Occipital lobe (tissue), 1 donor: ENCODE measurements at regions not wholly inside any gene's neighbourhood (a gene's known extent, or its start where the extent isn't known, plus 50 kb on each side); places are given as distances from the start of the nearest gene placed in this dataset.
"Not testable (repeated sequence)": the region's sequence is repeated elsewhere in the genome, so short reads cannot be mapped to it uniquely, and the experiment has no call there.

ENCODE experiments used
- DNase-seq: peaks from one replicate; lab custom pipeline; 2025; lab: John Stamatoyannopoulos, UW

DNA sequence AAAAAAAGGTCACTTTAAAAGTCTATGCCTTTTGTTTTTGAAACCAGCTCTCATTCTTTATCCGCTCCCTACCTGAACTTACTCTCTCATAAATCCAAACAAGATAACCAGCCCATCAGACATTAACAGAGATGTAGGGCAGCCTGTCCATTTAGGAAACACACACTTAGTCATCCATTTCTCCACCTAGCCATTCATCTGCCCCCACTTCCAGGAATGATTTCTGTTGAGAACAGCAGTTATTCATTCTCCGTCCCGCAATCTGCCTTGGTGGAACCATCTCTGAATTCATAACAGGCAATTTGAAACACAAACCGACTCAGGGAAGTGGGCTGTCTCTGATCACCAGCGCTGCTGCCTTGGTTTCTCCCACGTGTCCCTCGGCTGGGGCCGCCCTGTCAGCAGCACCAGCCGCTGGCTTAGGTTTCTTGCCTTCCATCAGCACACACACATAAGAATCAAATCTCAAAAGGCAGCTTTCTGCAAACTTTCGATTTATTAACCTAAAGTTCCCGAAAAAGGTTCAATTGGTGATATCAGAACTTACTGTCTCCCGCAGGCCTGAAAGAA is 528.2 kb upstream of the NRP1 start:
- DNase-seq, result no peak

DNA sequence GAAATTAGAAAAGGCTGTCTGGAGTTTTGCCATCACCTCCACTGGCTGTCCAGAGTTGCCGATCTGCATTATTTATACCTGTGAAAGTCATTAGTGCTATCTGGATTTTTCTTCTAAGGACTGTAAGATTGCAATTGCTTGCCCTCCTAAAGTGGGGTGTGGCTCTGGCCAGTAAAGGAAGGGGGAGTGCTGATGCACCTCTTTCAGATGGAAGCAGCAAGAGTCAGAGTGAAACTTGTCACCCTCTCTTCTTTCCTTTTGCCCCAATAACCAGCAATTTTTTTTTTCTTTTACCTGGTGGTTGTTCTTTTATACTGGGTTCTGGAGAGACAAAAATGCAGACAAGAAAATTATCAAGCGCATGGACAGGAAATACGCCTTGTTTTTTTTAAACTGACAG is 527.4 kb upstream of the NRP1 start:
- no peak for DNase-seq

DNA sequence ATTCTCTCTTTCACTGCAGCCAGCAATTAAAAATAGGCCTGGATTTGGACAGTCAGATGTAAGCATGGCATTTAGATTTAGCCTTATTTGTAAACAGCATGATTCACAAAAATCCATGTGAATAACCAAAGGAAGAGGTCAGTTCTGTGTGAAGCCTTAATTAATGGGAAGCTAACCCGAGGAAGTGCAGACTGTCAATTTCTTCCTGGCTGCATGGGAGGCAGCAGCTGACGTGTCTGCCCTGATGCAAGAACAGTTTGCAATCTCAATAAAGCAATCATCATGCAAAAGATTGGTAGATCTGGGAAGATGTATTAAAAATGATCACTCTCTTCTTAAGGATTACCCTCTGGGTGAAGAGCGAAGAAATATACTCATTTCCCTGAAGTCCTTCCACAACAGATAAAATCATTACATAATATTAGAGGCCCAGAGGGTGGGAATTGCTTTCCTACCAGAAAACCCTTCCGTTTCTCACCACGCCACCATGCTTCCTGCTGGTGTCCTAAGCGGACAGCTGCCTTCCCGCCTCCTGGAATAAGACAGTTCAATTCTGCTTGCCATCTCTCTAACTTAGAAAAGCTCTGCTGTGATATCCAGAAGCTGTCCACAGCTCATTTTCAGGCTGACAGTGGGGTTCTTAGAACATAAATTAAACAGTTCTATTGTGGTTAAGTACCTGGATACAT is 526.7 kb upstream of the NRP1 start:
- no peak for DNase-seq

DNA sequence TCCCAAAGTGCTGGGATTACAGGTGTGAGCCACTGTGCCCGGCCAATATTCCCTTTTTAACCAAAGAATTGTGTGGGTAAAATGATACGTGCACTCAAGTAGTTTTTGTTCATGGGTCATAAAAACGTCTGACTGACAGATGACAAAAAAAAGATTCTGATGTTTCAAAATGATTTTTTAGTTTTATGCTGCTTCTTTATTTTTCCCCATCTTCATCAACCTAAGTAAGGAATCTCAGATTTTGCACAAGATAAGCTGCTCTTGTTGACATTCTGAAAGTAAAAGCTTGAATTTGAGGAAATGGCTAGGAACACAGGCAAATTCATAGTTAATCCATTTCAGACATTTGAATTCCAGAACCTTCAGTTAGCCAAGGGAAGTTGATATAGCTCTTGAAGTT is 526.1 kb upstream of the NRP1 start:
- DNase-seq, result no peak

DNA sequence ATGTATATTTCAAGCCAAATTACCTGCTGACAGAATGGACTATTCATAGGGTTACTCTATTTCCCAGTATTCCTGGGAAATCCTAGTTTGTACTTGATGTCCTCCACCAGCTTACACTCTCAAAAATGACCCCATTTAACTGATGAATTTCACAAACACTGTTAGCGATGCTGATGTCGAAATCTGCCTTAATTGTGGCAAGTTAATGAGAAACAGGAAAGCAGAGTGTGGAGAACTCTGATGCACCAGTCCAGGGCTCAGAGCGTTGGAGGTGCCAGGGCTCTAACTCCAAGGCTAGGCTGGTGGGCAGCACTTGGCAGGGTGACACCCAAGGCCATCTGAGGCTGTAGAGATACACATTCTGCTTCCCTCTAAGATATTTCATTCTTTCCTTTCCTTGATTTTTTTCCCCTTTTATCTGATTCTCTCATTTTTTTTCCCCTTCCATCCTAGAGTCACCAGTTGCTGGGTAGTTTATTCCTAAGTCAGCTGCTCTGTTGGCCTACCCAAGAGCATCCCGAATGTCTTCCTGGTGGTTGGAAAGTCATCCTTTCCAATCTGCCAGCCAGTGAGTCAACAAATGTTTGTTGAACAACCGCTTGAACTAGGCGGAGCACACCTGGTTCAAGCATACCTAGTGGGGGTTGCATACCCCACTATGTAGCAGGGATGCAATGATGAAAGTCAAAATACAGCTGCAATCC is 525.0 kb upstream of the NRP1 start:
- no peak for DNase-seq

DNA sequence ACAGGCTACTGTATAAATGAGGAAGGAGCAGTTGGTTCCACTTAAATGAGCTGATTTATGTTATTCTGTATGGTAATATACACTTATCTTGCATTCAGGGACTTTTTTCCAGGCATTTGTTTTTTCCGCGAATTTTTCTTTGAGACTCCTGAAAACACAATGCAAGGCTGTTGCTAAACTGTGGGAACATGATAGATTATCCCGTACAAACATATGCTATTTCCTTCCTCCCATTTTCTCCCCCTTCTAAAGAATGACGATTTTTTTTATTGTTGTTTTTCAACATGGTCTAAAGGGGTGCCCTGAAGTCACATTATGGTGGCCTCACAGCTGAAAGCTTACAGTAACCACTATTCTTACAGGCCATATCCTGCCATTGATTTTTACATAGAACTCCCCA is 523.9 kb upstream of the NRP1 start:
- DNase-seq, result no peak

DNA sequence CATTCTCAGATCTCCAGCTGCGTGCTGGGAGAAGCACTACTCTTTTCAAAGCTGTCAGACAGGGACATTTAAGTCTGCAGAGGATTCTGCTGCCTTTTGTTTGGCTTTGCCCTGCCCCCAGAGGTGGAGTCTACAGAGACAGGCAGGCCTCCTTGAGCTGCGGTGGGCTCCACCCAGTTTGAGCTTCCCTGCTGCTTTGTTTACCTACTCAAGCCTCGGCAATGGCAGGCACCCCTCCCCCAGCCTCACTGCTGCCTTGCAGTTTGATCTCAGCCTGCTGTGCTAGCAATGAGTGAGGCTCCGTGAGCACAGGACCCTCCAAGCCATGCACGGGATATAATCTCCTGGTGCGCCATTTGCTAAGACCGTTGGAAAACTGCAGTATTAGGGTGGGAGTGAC is 518.8 kb upstream of the NRP1 start:
- DNase-seq, result not testable (repeated sequence)

DNA sequence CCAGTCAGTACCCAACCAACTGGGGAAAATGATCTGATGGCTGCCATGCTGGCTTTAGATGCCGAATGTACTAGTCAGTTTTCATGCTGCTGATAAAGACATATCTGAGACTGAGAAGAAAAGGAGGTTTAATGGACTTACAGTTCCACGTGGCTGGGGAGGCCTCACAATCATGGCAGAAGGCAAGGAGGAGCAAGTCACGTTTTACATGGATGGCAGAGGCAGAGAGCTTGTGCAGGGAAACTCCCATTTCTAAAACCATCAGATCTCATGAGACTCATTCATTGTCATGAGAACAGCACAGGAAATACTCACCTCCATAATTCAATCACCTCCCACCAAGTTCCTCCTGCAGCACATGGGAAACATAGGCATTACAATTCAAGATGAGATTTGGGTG is 508.9 kb upstream of the NRP1 start:
- no peak for DNase-seq

DNA sequence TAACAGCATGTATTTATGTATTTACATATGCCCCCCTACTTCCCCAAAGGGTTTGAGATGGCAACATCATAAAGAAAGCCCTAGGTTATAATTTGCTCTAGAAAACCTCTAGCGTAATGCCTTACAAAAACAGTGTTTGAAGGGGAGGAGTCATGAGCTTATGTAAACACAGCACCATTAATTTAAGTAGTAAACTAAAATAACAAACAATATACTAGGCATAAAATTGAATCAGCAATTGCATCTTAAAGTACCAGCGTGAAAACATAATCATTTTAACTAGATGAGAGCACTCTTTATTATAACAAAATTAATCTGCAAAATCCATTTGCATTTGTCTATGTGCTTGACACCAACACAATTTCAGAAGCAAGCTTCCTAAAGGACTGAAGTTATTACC is 507.2 kb upstream of the NRP1 start:
- DNase-seq, result no peak

DNA sequence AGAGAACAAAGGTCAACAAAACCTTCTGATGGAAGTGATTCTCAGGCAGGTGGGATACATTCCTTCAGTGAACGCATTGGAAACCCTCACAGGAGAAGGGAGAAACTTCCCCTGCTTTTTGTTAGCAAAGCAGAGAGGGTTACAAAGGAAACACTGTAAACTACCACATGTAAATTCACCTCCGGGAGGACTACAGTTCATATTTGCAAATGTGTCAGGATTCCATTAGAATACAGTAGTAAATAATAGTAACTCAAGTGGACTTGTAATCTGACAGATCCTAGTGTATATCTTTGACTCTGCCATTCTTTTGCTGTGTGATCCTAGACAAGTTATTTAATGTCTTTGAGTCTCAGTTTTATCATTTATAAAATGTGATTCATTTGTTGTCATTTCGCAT is 504.3 kb upstream of the NRP1 start:
- no peak for DNase-seq

DNA sequence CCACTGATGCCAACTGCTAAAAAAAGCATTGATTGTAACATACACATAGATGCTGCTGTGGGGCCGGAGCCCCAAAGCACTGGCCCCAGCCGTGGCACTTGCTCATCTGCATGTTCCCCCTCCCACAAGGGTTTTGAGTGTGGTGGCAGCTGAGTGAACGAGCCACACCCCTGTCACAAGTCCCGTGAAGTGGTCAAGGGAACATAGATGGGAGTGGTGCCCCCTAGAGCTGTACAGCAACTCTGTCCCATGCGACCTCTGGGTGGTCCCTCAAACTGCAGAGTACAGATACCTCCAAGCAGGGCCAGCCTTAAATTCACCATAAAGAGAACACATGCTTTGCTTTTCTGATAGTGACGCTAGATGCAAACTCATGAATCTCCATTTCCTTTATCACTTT is 503.3 kb upstream of the NRP1 start:
- DNase-seq, result no peak

DNA sequence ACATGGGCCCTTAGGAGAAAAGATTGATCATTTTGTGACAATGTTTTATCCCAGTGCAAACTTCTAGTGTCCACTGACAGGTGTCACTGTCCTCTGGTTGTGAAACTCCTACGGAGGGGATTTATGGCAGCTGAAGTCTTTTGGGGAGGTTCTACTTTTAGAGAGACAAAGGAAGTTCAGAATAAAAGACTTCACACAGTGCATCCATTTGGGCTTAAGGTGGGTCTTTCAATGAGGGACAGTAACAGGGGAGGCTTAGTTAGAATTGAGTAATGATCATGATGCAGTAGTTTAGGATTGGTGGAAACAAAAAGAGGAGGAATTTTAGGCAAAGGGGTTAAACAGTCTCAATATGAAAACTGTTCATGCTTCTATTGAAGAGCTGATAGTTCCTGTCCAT is 501.1 kb upstream of the NRP1 start:
- DNase-seq, result no peak

DNA sequence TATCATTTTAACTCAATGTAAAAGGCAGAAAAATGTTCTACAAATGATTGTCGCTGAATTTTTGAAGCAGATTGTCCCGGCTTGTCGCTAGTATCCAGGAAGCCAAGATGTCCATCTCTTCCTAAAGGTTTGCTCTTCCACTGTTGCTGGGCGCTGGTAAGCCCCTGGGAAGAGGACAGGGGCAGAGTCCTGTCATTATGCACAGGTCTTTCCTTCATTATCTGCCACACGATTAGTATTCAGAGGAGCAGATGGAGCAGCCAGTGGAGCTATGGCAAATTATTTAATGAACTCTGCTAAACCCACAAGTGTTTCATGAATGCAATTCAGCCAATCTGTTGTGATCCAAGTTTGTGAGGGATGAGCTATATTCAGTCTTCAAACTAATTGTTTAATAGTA is 499.1 kb upstream of the NRP1 start:
- DNase-seq, result no peak

DNA sequence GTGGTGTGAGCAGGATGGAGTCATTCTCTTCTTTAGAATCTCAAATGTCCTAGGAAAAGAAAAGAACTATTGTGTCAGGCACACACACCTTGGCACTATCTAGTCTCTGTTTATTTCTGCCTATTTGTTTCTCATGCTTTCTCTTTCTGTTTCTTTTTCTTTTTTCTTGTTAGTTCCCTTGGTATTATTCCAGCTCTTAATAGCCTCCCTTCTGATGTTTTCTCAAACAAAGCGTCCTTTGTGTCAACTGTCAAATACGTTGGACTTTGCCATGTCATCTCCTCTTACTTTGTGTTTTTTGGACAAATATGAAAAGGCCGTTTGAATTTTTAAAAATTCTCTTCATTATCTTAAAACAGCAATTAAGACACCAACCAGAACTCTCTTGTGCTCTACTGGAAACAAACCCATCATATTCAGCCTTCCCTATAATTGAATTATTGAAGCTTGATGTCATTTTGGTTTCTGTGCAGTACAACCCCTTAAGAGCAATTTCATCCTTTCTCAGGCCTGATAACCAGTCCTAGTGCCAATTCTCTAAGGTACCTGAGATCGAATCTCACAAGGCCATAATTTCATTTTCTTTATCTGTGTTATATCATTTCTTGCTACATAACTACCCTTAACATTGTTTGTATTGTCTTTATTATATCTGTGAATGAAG is 497.8 kb upstream of the NRP1 start:
- no peak for DNase-seq

DNA sequence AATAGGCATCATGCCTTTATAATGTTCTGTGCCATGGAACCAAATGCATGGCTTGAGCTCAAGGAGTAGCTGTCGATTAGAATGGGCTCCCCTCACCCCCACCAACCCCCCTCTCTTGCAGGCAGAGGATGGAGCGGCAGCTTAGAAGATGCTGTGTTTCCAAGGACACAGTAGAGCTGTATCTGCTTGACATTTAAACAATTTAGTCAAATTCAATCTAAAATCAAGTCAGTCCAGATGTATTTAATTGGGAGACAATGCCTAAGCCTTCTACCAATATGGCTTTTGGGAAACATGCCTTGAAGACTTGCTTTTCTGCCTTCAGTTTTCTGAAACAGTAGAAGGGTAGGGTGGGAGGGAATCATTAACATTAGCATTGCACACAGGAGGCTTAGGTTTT is 497.1 kb upstream of the NRP1 start:
- no peak for DNase-seq

DNA sequence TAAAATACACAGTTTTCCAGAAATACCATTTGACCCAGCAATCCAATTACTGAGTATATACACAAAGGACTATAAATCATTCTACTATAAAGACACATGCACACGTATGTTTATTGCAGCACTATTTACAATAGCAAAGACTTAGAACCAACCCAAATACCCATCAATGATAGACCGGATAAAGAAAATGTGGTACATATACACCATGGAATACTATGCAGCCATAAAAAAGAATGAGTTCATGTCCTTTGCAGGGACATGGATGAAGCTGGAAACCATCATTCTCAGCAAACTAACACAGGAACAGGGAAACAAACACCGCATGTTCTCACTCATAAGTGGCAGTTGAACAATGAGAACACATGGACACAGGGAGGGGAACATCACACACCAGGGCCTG is 495.4 kb upstream of the NRP1 start:
- not testable (repeated sequence) for DNase-seq

DNA sequence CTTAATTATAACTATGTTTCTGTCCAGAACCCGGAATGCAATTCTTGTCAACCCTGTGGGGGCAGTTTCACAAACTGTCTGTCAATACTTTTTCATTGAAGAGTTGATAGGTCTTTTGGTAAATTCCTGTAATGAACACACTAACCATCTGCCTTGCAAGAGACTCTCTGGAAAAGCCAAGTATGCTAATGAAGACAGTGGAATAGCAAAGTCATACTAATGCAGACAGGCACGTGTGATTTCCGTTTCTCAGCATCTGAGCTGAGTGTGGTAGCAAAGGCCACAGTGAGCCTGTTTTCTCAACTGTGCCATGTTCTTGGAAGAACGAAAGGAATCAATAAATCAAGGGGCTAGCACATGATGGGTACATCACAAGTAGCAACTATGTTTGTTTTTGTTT is 494.1 kb upstream of the NRP1 start:
- DNase-seq, result no peak

DNA sequence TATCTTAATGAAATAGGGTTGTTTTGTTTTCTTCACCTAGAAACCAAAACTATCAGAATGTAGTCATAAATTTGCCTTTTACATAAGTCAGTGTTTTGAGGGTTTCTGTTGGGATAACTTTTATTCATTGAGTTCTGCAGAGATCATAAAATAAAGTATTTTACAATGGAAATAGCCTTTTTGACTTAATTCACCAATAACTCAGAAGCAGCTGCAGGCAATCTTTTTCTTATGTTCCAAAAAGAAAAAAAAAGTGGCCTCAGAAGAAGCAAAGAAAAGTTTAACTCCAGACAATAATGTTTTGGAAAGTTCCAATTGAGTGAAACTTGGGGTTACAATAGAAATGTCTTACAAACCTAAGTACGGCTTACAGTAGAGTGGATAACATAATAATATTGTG is 491.7 kb upstream of the NRP1 start:
- DNase-seq, result no peak

DNA sequence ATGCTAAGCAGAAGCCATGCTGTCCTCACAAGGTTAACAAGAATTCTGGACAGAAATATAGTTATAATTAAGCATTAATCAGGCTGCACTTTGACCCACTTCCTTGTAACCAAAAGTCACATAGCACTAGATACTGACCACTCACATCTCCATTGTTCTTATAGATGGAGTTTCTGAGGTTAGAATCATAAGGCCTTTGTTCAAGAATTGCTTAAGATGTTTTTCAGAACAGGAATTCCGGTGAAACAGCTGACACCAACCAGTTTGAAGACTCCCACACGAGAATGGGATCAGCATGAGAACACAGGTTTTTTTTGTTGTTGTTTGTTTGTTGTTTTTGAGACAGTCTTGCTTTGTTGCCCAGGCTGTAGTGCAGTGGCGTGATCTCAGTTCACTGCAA is 488.3 kb upstream of the NRP1 start:
- DNase-seq, result no peak

DNA sequence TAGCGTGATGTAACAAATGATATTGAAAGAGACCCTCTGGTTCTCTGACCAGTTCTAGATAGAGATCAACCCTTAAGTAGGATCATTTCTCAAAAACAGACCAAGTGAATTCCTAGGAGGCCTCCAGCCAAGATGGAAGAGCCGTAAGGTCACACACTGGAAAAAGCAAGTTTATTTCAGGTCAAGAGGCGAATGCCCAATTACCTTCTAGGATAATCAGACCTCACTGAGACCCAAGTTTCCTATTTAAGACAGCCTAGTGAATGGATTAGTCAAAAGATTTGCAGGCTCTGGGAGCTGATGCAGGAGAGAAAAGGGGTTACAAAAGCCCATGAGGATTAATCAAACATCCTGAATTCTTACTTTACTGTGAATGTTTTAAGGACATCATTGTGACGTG is 486.1 kb upstream of the NRP1 start:
- no peak for DNase-seq

DNA sequence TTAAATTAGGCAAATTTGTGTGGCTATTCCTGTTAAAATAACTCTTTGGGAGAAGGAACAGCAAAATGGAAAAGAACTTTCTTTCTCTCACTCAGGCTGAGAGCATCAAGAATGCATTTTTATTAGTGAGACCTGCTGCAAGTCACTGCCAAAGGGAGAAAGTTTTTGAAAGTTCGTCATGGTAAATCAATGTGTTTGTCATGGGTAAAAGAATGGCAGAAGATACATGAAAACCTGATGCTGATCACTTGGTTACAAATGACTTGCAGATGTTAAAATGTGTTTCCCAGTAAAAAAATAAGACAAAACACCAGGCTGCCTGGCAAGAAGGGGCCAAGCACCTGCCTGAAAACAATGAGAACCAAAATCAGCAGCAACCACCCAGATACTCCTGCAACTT is 484.7 kb upstream of the NRP1 start:
- no peak for DNase-seq

DNA sequence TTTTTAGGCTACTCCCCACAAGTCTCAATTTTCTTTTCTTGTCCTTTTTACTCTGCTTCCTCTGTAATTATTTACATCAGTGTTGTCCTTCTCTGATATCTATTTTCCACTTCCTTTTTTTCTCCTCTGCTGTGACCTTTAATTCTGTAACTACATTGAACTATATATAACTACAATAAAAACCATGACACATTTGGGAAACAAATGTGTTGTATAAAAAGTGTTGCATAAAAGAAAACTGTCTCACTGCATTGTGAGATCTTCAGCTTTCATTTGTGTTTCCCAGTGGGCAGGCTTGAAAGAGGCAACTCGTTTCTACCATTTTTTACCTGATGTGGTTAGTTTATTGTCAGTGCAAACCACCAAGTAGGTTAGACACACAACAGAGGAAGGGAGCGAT is 483.9 kb upstream of the NRP1 start:
- no peak for DNase-seq

DNA sequence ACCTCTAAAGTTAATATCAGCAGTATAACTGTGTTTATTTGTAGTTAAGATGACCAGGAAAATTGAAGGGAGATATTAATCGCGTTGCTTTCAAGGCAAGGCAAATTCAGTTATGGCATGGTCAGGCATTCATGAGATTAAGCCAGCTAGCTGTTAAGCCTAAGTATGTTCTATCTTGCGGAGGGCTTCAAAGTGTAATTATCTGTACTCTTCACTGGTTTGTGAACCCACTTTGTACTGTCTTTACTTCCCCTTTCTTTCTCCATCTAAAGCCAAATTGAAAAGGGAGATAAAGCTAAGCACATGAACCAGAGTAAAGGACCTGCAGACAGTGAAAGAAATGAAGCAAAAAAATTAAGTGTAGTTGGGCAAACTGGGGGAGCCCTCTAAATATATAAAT is 483.1 kb upstream of the NRP1 start:
- DNase-seq, result no peak
